ENCODE measurements at regions not wholly inside any gene's neighbourhood (a gene's known extent, or its start where the extent isn't known, plus 50 kb on each side); places are given as distances from the start of the nearest gene placed in this dataset.
A peak's percentile ranks its signal among the peaks of the same experiment; 100 is the strongest.

- TF ChIP-seq CTCF (conservative IDR thresholded peaks at IDR 0.05; ENCODE audit: low read depth in 2 of 2): peak; percentile 81 to 88
- no peak for TF ChIP-seq POLR2AphosphoS5 (IDR thresholded peaks at IDR 0.05; ENCODE audit: low read depth)
Observed at GRCh38 chr14:87805315-87805723, 187.7 kb downstream of the GALC start.

Data from GM23338 (cell line).